ENCODE measurements at regions not wholly inside any gene's neighbourhood (a gene's known extent, or its start where the extent isn't known, plus 50 kb on each side); places are given as distances from the start of the nearest gene placed in this dataset.

- H3K9ac ChIP-seq (ENCODE audit: low read length): no peak overlapping the region
- no peak overlapping the region for H3K27ac ChIP-seq (ENCODE audit: low read depth, low read length)
- H3K79me2 ChIP-seq (ENCODE audit: insufficient read depth, low read length): no peaks in the 10 kb centered on the region
- no peaks in the 10 kb centered on the region for H3F3A ChIP-seq (ENCODE audit: insufficient read depth)
- no peak overlapping the region for H2AFZ ChIP-seq (ENCODE audit: low read depth, low read length, severe bottlenecking)
- no peak overlapping the region for H3K4me2 ChIP-seq (ENCODE audit: low read depth, low read length, poor library complexity, severe bottlenecking)
- H3K4me3 ChIP-seq (ENCODE audit: insufficient read depth, low read length, poor library complexity, severe bottlenecking): no peak overlapping the region
- TF ChIP-seq CTCF (IDR thresholded peaks at IDR 0.05; ENCODE audit: insufficient read depth, low read length, poor library complexity, severe bottlenecking) (no peak), EZH2phosphoT487 (conservative IDR thresholded peaks at IDR 0.05; ENCODE audit: low read length) (no peak)
- no peaks in the 10 kb centered on the region for H3K27me3 ChIP-seq (ENCODE audit: low read length)
- H3K9me3 ChIP-seq (ENCODE audit: insufficient read depth, low read length): no peaks in the 10 kb centered on the region
- H3K9me2 ChIP-seq (replicated peaks; ENCODE audit: insufficient read depth, low read length): no peaks in the 10 kb centered on the region
- no peaks in the 10 kb centered on the region for H4K20me1 ChIP-seq (ENCODE audit: low read depth, low read length)
- no peaks in the 10 kb centered on the region for H3K36me3 ChIP-seq (ENCODE audit: low read length)
Observed at GRCh38 chr13:74409551-74409950, 275.3 kb upstream of the KLF12 start.

GRCh38 chr13:74406420-74406819 is 272.2 kb upstream of the KLF12 start:
- no peaks in the 10 kb centered on the region for H3K36me3 ChIP-seq (ENCODE audit: low read length)
- H3F3A ChIP-seq (ENCODE audit: insufficient read depth): no peaks in the 10 kb centered on the region
- H3K79me2 ChIP-seq (ENCODE audit: insufficient read depth, low read length): no peaks in the 10 kb centered on the region
- no peaks in the 10 kb centered on the region for H3K9me3 ChIP-seq (ENCODE audit: insufficient read depth, low read length)
- no peak overlapping the region for H3K4me2 ChIP-seq (ENCODE audit: low read depth, low read length, poor library complexity, severe bottlenecking)
- H3K9ac ChIP-seq (ENCODE audit: low read length): no peak overlapping the region
- no peak overlapping the region for H3K27ac ChIP-seq (ENCODE audit: low read depth, low read length)
- no peaks in the 10 kb centered on the region for H3K9me2 ChIP-seq (replicated peaks; ENCODE audit: insufficient read depth, low read length)
- no peaks in the 10 kb centered on the region for H4K20me1 ChIP-seq (ENCODE audit: low read depth, low read length)
- no peak overlapping the region for H3K4me3 ChIP-seq (ENCODE audit: insufficient read depth, low read length, poor library complexity, severe bottlenecking)
- H2AFZ ChIP-seq (ENCODE audit: low read depth, low read length, severe bottlenecking): no peak overlapping the region
- H3K27me3 ChIP-seq (ENCODE audit: low read length): no peaks in the 10 kb centered on the region
- TF ChIP-seq CTCF (IDR thresholded peaks at IDR 0.05; ENCODE audit: insufficient read depth, low read length, poor library complexity, severe bottlenecking) (no peak), EZH2phosphoT487 (conservative IDR thresholded peaks at IDR 0.05; ENCODE audit: low read length) (no peak)

GRCh38 chr13:74398599-74398998 is 264.4 kb upstream of the KLF12 start:
- TF ChIP-seq EZH2phosphoT487 (conservative IDR thresholded peaks at IDR 0.05; ENCODE audit: low read length): no peak
- no peak for TF ChIP-seq CTCF (IDR thresholded peaks at IDR 0.05; ENCODE audit: insufficient read depth, low read length, poor library complexity, severe bottlenecking)
- H2AFZ ChIP-seq (ENCODE audit: low read depth, low read length, severe bottlenecking): no peak overlapping the region
- H3K9me2 ChIP-seq (replicated peaks; ENCODE audit: insufficient read depth, low read length): no peaks in the 10 kb centered on the region
- H3K4me3 ChIP-seq (ENCODE audit: insufficient read depth, low read length, poor library complexity, severe bottlenecking): no peak overlapping the region
- no peaks in the 10 kb centered on the region for H3K36me3 ChIP-seq (ENCODE audit: low read length)
- H3K27ac ChIP-seq (ENCODE audit: low read depth, low read length): no peak overlapping the region
- H4K20me1 ChIP-seq (ENCODE audit: low read depth, low read length): no peaks in the 10 kb centered on the region
- no peaks in the 10 kb centered on the region for H3K9me3 ChIP-seq (ENCODE audit: insufficient read depth, low read length)
- no peaks in the 10 kb centered on the region for H3F3A ChIP-seq (ENCODE audit: insufficient read depth)
- no peaks in the 10 kb centered on the region for H3K27me3 ChIP-seq (ENCODE audit: low read length)
- H3K79me2 ChIP-seq (ENCODE audit: insufficient read depth, low read length): no peaks in the 10 kb centered on the region
- no peak overlapping the region for H3K4me2 ChIP-seq (ENCODE audit: low read depth, low read length, poor library complexity, severe bottlenecking)
- no peak overlapping the region for H3K9ac ChIP-seq (ENCODE audit: low read length)

- H3K4me2 ChIP-seq (ENCODE audit: low read depth, low read length, poor library complexity, severe bottlenecking): no peak overlapping the region
- no peaks in the 10 kb centered on the region for H3K9me3 ChIP-seq (ENCODE audit: insufficient read depth, low read length)
- H4K20me1 ChIP-seq (ENCODE audit: low read depth, low read length): no peaks in the 10 kb centered on the region
- H3K9ac ChIP-seq (ENCODE audit: low read length): no peak overlapping the region
- no peak overlapping the region for H3K4me3 ChIP-seq (ENCODE audit: insufficient read depth, low read length, poor library complexity, severe bottlenecking)
- H3F3A ChIP-seq (ENCODE audit: insufficient read depth): no peaks in the 10 kb centered on the region
- no peak for TF ChIP-seq CTCF (IDR thresholded peaks at IDR 0.05; ENCODE audit: insufficient read depth, low read length, poor library complexity, severe bottlenecking)
- TF ChIP-seq EZH2phosphoT487 (conservative IDR thresholded peaks at IDR 0.05; ENCODE audit: low read length): no peak
- H3K27me3 ChIP-seq (ENCODE audit: low read length): no peaks in the 10 kb centered on the region
- H3K79me2 ChIP-seq (ENCODE audit: insufficient read depth, low read length): no peaks in the 10 kb centered on the region
- no peak overlapping the region for H2AFZ ChIP-seq (ENCODE audit: low read depth, low read length, severe bottlenecking)
- no peaks in the 10 kb centered on the region for H3K9me2 ChIP-seq (replicated peaks; ENCODE audit: insufficient read depth, low read length)
- H3K36me3 ChIP-seq (ENCODE audit: low read length): no peaks in the 10 kb centered on the region
- no peak overlapping the region for H3K27ac ChIP-seq (ENCODE audit: low read depth, low read length)
Observed at GRCh38 chr13:74389056-74389455, 254.9 kb upstream of the KLF12 start.

All from SU-DHL-6 (cell line).